ENCODE measurements at regions not wholly inside any gene's neighbourhood (a gene's known extent, or its start where the extent isn't known, plus 50 kb on each side); places are given as distances from the start of the nearest gene placed in this dataset.

DNA sequence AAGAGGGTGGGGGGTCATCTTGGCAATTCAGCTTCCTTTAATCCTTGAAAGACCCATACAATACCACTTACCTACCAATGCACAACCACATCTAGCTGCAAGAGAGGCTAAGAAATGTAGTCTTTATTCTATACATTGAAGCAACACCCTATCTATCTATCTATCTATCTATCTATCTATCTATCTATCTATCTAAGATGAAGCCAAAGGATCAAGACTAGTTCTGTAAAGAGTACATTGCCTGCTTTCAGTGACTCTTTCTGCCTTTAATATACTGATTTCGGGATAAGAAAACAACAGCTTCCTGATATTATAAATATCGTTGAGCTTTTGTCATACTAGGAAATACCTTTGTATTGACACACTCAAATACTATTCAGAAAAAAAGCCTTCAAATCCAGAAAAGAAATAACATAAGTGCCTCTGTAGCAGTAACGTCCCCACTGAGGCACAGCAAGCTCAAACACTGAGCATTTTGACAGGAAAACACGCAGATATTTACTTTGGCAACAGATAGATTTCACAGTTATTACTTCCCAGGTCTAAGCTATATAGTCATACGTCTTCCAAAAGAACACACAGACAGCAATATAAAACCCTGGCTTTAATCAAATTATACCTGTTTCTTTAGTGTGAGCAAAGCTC lies 139.4 kb upstream of the SERTAD2 start:
- WGBS, 4 donors: 67 to 71% (median 69%) methylated on average over 5 of the region's 5 CpGs
- no peak overlapping the region for H3K27ac ChIP-seq
- intact Hi-C loops (cut with DNase I): no loop called here
- H3K4me3 ChIP-seq: no peak overlapping the region
- no peaks in the 10 kb centered on the region for H3K9me3 ChIP-seq (replicated peaks in 1 of 3)
- H3K4me1 ChIP-seq (replicated peaks in 1 of 2): peaks cover 7 to 11% of the 10 kb centered on the region in 2 donors
- no peaks in the 10 kb centered on the region for H3K36me3 ChIP-seq (replicated peaks in 1 of 2)
- H3K27me3 ChIP-seq: no peaks in the 10 kb centered on the region
- DNase-seq: no peak
- TF ChIP-seq, protein P1, sequence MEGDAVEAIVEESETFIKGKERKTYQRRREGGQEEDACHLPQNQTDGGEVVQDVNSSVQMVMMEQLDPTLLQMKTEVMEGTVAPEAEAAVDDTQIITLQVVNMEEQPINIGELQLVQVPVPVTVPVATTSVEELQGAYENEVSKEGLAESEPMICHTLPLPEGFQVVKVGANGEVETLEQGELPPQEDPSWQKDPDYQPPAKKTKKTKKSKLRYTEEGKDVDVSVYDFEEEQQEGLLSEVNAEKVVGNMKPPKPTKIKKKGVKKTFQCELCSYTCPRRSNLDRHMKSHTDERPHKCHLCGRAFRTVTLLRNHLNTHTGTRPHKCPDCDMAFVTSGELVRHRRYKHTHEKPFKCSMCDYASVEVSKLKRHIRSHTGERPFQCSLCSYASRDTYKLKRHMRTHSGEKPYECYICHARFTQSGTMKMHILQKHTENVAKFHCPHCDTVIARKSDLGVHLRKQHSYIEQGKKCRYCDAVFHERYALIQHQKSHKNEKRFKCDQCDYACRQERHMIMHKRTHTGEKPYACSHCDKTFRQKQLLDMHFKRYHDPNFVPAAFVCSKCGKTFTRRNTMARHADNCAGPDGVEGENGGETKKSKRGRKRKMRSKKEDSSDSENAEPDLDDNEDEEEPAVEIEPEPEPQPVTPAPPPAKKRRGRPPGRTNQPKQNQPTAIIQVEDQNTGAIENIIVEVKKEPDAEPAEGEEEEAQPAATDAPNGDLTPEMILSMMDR (IDR thresholded peaks at IDR 0.05): no peak
- TF ChIP-seq POLR2A (IDR thresholded peaks at IDR 0.05): no peak

DNA sequence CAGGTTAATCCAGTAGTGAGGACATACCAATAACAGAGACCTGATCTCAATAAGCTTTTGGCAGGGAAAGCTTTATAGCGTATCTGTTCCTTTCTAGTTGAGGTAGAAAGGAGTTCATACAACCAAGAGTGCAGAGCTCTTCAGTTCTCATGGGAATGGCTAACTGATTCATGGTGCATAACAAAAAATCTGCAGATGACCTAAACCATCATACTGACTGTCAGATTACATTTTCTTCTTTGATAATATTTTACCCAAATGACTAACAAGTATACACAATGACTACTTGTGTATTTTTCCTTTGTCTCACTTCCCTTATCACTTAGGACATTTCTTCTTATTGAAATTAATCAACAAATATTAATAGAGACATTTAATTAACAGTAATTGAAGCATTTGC lies 140.0 kb upstream of the SERTAD2 start:
- Histone ChIP-seq H3K27me3 (no peaks in the 10 kb centered on the region), H3K4me3 (no peak overlapping the region), H3K27ac (no peak overlapping the region), H3K36me3 (replicated peaks in 1 of 2) (no peaks in the 10 kb centered on the region), H3K4me1 (replicated peaks in 1 of 2) (peaks cover 7 to 11% of the 10 kb centered on the region in 2 donors), H3K9me3 (replicated peaks in 1 of 3) (no peaks in the 10 kb centered on the region)
- intact Hi-C loops (cut with DNase I): no loop called here
- 70 to 84% (median 81%) methylated on average over 1 of the region's 1 CpG for WGBS, 4 donors
- TF ChIP-seq, protein P1 (IDR thresholded peaks at IDR 0.05): no peak
- TF ChIP-seq POLR2A (IDR thresholded peaks at IDR 0.05): no peak
- DNase-seq: no peak

DNA sequence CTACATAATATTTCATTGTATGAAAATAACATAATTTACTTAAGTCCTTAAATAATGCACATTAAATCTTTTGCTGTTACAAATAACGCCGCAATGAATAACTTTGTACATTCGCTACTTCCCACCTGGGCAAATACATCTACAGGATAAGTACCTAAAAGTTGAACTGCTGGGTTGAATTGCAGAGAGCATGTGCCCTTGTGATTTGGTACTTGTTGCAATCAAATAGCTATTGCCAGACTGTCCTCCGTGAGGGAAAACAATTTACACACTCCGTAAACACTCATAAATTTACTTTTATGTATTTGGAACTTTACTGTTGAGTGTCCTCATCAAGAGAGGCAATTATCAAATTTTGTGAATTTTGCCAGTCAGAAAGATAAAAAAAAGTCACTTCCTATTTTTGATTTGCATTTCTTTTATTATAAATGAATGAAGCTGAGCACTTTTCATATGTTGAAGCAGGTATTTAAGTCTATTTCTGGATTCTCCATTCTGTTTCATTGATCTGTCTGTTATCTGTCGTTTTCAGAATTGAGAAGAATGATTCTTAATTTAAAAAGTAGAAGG lies 140.8 kb upstream of the SERTAD2 start:
- Histone ChIP-seq H3K27ac (no peak overlapping the region), H3K27me3 (no peaks in the 10 kb centered on the region), H3K36me3 (replicated peaks in 1 of 2) (no peaks in the 10 kb centered on the region), H3K9me3 (replicated peaks in 1 of 3) (no peaks in the 10 kb centered on the region), H3K4me1 (replicated peaks in 1 of 2) (peaks cover 7 to 11% of the 10 kb centered on the region in 2 donors), H3K4me3 (no peak overlapping the region)
- intact Hi-C loops (cut with DNase I): no loop called here
- 85 to 91% (median 89%) methylated on average over 6 of the region's 6 CpGs for WGBS, 4 donors
- TF ChIP-seq, protein P1 (IDR thresholded peaks at IDR 0.05): no peak
- TF ChIP-seq POLR2A (IDR thresholded peaks at IDR 0.05): no peak
- DNase-seq: no peak

DNA sequence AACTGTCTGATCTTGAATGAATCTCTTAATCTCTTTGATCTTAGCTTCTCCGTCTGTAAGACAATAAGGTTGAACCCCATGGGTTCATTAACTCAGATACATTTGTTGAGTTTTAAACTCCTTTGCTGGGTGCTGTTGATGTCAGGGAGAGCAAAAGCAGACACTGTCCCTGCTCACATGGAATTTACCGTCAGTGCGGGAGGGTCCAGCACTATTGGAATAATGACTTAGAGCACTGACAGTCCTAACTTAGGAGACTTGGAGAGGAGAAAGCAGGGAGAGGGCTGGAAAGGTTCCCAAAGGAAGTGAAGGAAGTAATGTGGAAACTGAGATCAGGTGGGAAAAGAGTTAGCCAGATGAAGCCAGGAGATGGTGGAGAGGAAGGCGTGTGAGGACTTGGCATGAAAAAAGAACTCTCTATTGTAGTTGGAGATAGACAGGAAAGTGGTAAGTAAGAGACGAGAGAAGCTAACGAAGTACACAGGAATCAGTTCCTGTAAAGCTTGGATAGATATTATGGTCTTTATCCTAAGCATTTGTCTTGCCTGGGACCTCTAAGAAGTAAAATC lies 141.4 kb upstream of the SERTAD2 start:
- H3K36me3 ChIP-seq (replicated peaks in 1 of 2): no peaks in the 10 kb centered on the region
- no peak for TF ChIP-seq POLR2A (IDR thresholded peaks at IDR 0.05)
- TF ChIP-seq, protein P1 (IDR thresholded peaks at IDR 0.05): no peak
- no peak overlapping the region for H3K4me3 ChIP-seq
- H3K9me3 ChIP-seq (replicated peaks in 1 of 3): no peaks in the 10 kb centered on the region
- no peak overlapping the region for H3K27ac ChIP-seq
- DNase-seq: no peak
- 70 to 86% (median 75%) methylated on average over 6 of the region's 6 CpGs for WGBS, 4 donors
- no peaks in the 10 kb centered on the region for H3K27me3 ChIP-seq
- intact Hi-C loops (cut with DNase I): no loop called here
- peaks cover 3 to 6% of the 10 kb centered on the region in 2 donors for H3K4me1 ChIP-seq (replicated peaks in 1 of 2)
